Activated naive CD8-positive, alpha-beta T cell (primary cell): ENCODE measurements at regions not wholly inside any gene's neighbourhood (a gene's known extent, or its start where the extent isn't known, plus 50 kb on each side); places are given as distances from the start of the nearest gene placed in this dataset.

Source experiments
- H3K27ac Mint-ChIP-seq: one replicate; pipeline ENCODE4 v1.8.0; 2021; ENCODE audit warnings: mixed read lengths
- H3K27me3 Mint-ChIP-seq: one replicate; pipeline ENCODE4 v1.8.0; 2021; ENCODE audit warnings: mixed read lengths
- H3K36me3 Mint-ChIP-seq: one replicate; pipeline ENCODE4 v1.8.0; 2021; ENCODE audit warnings: mixed read lengths
- H3K4me1 Mint-ChIP-seq: one replicate; pipeline ENCODE4 v1.8.0; 2021; ENCODE audit warnings: low read depth, mixed read lengths
- H3K4me3 Mint-ChIP-seq: one replicate; pipeline ENCODE4 v1.8.0; 2021; ENCODE audit warnings: mild to moderate bottlenecking, mixed read lengths
- H3K9me3 Mint-ChIP-seq: one replicate; pipeline ENCODE4 v1.8.0; 2021; ENCODE audit warnings: low read depth, mixed read lengths

- Mint-ChIP-seq H3K27ac (no peak overlapping the region), H3K27me3 (peaks cover 11% of the 10 kb centered on the region), H3K4me1 (no peaks in the 10 kb centered on the region), H3K4me3 (no peak overlapping the region), H3K36me3 (no peaks in the 10 kb centered on the region), H3K9me3 (no peaks in the 10 kb centered on the region)
Observed at GRCh38 chr17:15091825-15092224, 173.3 kb downstream of the PMP22 start.

GRCh38 chr17:15090533-15090932 is 174.6 kb downstream of the PMP22 start:
- H3K27me3 Mint-ChIP-seq = peaks cover 11% of the 10 kb centered on the region
- H3K9me3 Mint-ChIP-seq = no peaks in the 10 kb centered on the region
- no peak overlapping the region for H3K4me3 Mint-ChIP-seq
- no peak overlapping the region for H3K27ac Mint-ChIP-seq
- no peaks in the 10 kb centered on the region for H3K4me1 Mint-ChIP-seq
- no peaks in the 10 kb centered on the region for H3K36me3 Mint-ChIP-seq

DNA sequence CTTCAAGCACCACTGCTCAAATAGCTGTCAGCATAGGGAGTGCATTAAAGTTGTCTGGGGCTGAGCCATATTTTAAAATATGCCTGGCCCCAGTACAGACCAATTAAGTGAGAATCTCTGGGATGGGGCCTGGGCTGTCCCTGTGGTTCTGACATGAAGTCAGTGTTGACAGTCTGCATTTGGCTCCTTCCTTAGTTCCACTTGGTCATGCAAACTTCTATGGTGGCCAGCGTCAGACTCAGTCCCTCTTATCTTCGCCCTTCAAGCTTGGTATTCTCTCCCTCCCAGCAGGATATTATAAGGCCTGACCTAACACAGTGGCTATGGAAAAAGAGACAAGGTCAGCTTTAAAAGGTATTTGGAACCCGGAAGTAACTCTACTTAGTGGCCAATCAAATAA is 177.2 kb downstream of the PMP22 start:
- H3K4me3 Mint-ChIP-seq = no peak overlapping the region
- H3K36me3 Mint-ChIP-seq = no peaks in the 10 kb centered on the region
- no peak overlapping the region for H3K27ac Mint-ChIP-seq
- H3K27me3 Mint-ChIP-seq = peaks cover 20% of the 10 kb centered on the region
- no peaks in the 10 kb centered on the region for H3K4me1 Mint-ChIP-seq
- H3K9me3 Mint-ChIP-seq = no peaks in the 10 kb centered on the region

- Mint-ChIP-seq H3K4me1 (no peaks in the 10 kb centered on the region), H3K27ac (no peak overlapping the region), H3K36me3 (no peaks in the 10 kb centered on the region), H3K4me3 (no peak overlapping the region), H3K9me3 (no peaks in the 10 kb centered on the region), H3K27me3 (peaks cover 20% of the 10 kb centered on the region)
Observed at GRCh38 chr17:15086776-15087295, 178.3 kb downstream of the PMP22 start.

DNA sequence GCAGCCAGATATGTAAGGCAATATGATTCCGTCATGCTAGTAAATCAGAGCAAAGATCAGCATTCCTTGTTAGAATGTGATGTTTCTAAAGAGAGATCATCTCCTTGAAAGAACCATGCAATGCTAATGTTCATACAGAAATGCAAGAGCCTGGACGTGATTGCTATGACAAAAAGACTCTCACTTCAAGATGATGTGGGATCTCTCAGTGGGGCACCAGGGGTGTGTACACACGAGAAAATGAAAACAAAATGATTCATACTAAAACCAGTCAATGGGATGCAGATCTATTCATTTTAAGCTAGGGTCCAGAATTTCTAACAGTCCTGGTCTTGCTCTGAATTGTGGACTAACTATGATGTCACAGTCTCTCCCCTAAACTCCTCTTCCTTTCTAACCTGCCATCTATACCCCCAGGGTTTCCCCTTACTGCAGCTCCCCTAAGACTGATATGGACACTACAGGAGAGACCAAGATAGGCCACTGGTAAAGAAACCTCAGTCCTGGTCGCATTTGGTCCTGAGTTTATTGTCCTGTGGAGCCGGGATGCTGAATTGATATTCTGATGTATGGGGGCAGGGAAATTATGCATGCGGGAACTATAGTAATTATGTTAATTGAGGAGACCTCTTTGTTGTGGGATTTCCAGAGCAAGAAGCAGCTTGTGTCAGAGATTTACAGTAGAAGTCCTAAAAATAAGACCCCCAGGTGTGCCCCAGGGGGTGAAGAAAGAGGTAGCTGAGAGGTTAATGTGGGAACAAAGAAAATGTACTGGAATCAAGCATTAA is 179.0 kb downstream of the PMP22 start:
- H3K27me3 Mint-ChIP-seq = peaks cover 20% of the 10 kb centered on the region
- H3K9me3 Mint-ChIP-seq = no peaks in the 10 kb centered on the region
- no peak overlapping the region for H3K4me3 Mint-ChIP-seq
- H3K36me3 Mint-ChIP-seq = no peaks in the 10 kb centered on the region
- H3K4me1 Mint-ChIP-seq = no peaks in the 10 kb centered on the region
- no peak overlapping the region for H3K27ac Mint-ChIP-seq

- no peaks in the 10 kb centered on the region for H3K9me3 Mint-ChIP-seq
- H3K27me3 Mint-ChIP-seq = peaks cover 18% of the 10 kb centered on the region
- no peaks in the 10 kb centered on the region for H3K36me3 Mint-ChIP-seq
- no peaks in the 10 kb centered on the region for H3K4me1 Mint-ChIP-seq
- H3K4me3 Mint-ChIP-seq = no peak overlapping the region
- no peak overlapping the region for H3K27ac Mint-ChIP-seq
Observed at GRCh38 chr17:15083225-15083624, 181.9 kb downstream of the PMP22 start.

GRCh38 chr17:15081008-15081407 is 184.1 kb downstream of the PMP22 start:
- Mint-ChIP-seq H3K36me3 (no peaks in the 10 kb centered on the region), H3K27me3 (peaks cover 20% of the 10 kb centered on the region), H3K9me3 (no peaks in the 10 kb centered on the region), H3K4me1 (no peaks in the 10 kb centered on the region), H3K27ac (no peak overlapping the region), H3K4me3 (no peak overlapping the region)

- Mint-ChIP-seq H3K9me3 (no peaks in the 10 kb centered on the region), H3K4me1 (no peaks in the 10 kb centered on the region), H3K27ac (no peak overlapping the region), H3K27me3 (peaks cover 12% of the 10 kb centered on the region), H3K4me3 (no peak overlapping the region), H3K36me3 (no peaks in the 10 kb centered on the region)
Observed at GRCh38 chr17:15078570-15078969, 186.6 kb downstream of the PMP22 start.

DNA sequence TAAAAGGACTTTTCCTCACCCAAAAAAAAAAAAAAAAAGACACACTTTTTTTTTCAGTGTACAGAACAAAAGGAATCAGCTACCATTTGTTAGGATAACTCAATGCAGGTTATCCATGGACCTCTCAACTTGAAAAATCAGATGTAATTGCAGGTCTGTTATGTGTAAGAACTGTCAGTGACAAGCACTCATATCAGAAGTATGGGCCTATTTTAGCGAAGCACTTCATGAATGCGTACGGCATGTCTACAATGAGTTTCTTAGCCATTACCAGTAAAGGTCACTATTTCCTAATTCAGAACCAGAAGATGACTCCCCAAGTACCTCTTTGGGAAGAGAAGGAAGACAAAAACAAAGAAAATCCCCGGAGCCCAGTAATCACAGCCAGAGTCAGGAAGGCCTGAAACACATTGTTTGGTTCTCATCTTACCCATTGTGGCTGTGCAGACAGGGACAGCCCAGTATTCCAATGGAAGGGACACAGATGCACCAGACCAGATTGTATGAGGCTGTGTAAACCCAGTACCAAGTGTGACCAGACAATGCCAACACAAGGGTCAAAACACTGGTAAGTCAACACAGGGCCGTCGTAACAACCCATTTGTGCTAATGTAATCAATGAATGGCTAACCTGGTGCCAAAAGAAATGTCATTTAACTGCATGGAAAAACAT is 188.0 kb downstream of the PMP22 start:
- peaks cover 12% of the 10 kb centered on the region for H3K27me3 Mint-ChIP-seq
- H3K4me3 Mint-ChIP-seq = no peak overlapping the region
- H3K36me3 Mint-ChIP-seq = no peaks in the 10 kb centered on the region
- H3K27ac Mint-ChIP-seq = no peak overlapping the region
- H3K4me1 Mint-ChIP-seq = no peaks in the 10 kb centered on the region
- no peaks in the 10 kb centered on the region for H3K9me3 Mint-ChIP-seq

DNA sequence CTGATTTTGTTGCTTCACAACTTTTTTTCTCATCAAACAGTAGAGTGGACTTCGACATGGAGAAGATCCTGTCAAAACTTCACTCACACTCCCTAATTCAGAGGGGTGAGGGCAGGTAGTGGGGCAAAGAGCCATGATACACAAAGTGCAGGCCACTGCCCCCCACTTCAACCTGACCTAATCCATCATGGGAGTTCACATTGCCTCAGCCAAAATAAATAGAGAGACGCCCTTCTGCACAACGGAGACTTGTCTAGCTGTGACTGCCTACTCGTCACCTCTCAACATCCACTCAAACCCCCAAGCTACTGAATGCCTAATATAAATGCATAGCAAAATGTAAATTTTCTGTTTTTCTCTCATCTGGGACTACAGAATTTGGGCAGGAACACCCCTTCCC is 213.2 kb downstream of the PMP22 start:
- H3K36me3 Mint-ChIP-seq = no peaks in the 10 kb centered on the region
- no peaks in the 10 kb centered on the region for H3K9me3 Mint-ChIP-seq

GRCh38 chr17:15049795-15050160 is 215.3 kb downstream of the PMP22 start:
- no peak overlapping the region for H3K27ac Mint-ChIP-seq
- no peaks in the 10 kb centered on the region for H3K36me3 Mint-ChIP-seq

More for the DNA sequence above, 213.2 kb downstream of the PMP22 start:
- H3K4me3 Mint-ChIP-seq = no peak overlapping the region
- no peak overlapping the region for H3K27ac Mint-ChIP-seq
- H3K4me1 Mint-ChIP-seq = no peaks in the 10 kb centered on the region
- H3K27me3 Mint-ChIP-seq = peaks cover 24% of the 10 kb centered on the region

GRCh38 chr17:15048933-15049794 is 216.0 kb downstream of the PMP22 start:
- no peaks in the 10 kb centered on the region for H3K9me3 Mint-ChIP-seq
- H3K4me3 Mint-ChIP-seq = no peak overlapping the region
- no peaks in the 10 kb centered on the region for H3K4me1 Mint-ChIP-seq
- H3K27me3 Mint-ChIP-seq = peaks cover 22% of the 10 kb centered on the region
- H3K36me3 Mint-ChIP-seq = no peaks in the 10 kb centered on the region
- H3K27ac Mint-ChIP-seq = no peak overlapping the region

More at GRCh38 chr17:15049795-15050160, 215.3 kb downstream of the PMP22 start:
- Mint-ChIP-seq H3K4me1 (no peaks in the 10 kb centered on the region), H3K27me3 (peaks cover 22% of the 10 kb centered on the region), H3K9me3 (no peaks in the 10 kb centered on the region), H3K4me3 (no peak overlapping the region)

DNA sequence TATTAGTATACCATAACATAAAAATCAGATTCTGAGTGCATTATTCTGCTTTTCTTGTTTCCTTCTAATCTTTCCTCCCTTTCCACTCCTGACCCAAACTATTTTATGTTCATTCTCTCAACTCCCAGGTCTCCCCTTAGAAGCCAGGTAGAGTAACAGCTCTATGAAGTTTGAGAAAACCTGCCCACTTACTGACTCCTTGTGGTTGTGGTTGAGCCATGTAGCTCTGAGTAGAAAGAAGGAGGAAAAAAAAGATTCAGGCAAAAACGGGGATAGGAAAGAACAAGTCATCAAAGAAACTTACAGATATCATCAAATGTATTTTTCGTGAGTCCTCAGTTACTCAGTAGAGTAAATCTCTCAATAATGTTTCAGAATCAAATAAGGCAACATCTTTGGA is 216.7 kb downstream of the PMP22 start:
- Mint-ChIP-seq H3K9me3 (no peaks in the 10 kb centered on the region), H3K36me3 (no peaks in the 10 kb centered on the region), H3K4me3 (no peak overlapping the region)

GRCh38 chr17:15042311-15042710 is 222.8 kb downstream of the PMP22 start:
- no peaks in the 10 kb centered on the region for H3K4me1 Mint-ChIP-seq
- no peaks in the 10 kb centered on the region for H3K36me3 Mint-ChIP-seq
- H3K9me3 Mint-ChIP-seq = no peaks in the 10 kb centered on the region
- peaks cover 4% of the 10 kb centered on the region for H3K27me3 Mint-ChIP-seq
- no peak overlapping the region for H3K27ac Mint-ChIP-seq
- no peak overlapping the region for H3K4me3 Mint-ChIP-seq

More for the DNA sequence above, 216.7 kb downstream of the PMP22 start:
- Mint-ChIP-seq H3K27ac (no peak overlapping the region), H3K27me3 (peaks cover 21% of the 10 kb centered on the region), H3K4me1 (no peaks in the 10 kb centered on the region)

DNA sequence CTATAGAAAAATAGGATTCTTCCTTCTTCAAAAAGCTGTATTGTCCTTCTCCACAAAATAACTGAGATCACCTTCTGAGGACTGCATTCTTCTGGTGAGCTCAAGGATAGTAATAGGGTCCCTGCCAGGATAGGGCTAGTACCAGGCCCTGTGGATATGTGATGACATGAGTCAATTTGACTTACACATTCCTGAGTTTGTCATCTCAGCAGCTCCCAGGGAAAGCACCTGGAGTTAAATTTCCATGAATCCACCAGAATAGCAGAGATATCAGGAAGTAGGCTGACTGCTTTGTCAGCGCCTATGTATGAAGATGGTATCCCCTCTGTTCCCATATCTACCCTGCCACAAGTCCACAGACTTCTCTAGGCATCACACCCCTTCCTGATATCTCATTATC is 225.8 kb downstream of the PMP22 start:
- H3K4me1 Mint-ChIP-seq = no peaks in the 10 kb centered on the region
- H3K27me3 Mint-ChIP-seq = peaks cover 12% of the 10 kb centered on the region
- no peak overlapping the region for H3K4me3 Mint-ChIP-seq

More for the DNA sequence above, 225.8 kb downstream of the PMP22 start:
- Mint-ChIP-seq H3K27ac (no peak overlapping the region), H3K36me3 (no peaks in the 10 kb centered on the region), H3K9me3 (no peaks in the 10 kb centered on the region)
